ENCODE measurements at regions not wholly inside any gene's neighbourhood (a gene's known extent, or its start where the extent isn't known, plus 50 kb on each side); places are given as distances from the start of the nearest gene placed in this dataset.

DNA sequence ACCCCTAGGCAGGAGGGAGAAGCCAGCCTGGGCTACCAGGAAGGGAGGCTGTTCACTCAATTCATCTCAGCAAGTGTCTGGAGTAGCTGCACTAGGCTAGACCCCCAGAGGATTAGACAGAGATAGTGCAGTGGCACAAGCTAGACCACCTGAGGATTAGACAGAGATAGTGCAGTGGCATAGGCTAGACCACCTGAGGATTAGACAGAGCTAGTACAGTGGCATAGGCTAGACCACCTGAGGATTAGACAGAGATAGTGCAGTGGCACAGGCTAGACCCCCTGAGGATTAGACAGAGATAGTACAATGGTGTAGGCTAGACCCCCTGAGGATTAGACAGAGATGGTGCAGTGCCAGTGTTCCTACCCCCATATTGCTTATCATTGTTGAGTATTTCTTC is 74.1 kb upstream of the SDK2 start:
- peak overlapping the region in 1 of 10 donors; percentile 36 for H3K4me3 Mint-ChIP-seq
- peaks cover 16 to 32% of the 10 kb centered on the region in 2 donors for H3K4me1 ChIP-seq (ENCODE audit: control insufficient read depth in 2 of 2, insufficient read depth in 2 of 2, low read length in 2 of 2)
- peak overlapping the region in 5 of 9 donors; percentile 22 to 78 (median 61) for H3K27ac Mint-ChIP-seq
- CTCF ChIA-PET, result interaction anchor here (1.2 to 3.2 kb wide), 5 partner anchors 9 to 289 kb away, joined by 3 to 11 read pairs (median 4); no protein-coding TSS in a partner anchor
- intact Hi-C loops (cut with micrococcal nuclease), result no loop called here
- no peak for ATAC-seq
- peaks cover 18 to 54% (median 44%) of the 10 kb centered on the region in 7 donors for H3K4me1 Mint-ChIP-seq
- POLR2A ChIA-PET, result interaction anchor here (1.5 to 7.4 kb wide), 2 partner anchors 10 to 110 kb away, joined by 5 to 80 read pairs; no protein-coding TSS in a partner anchor
- no peak overlapping the region for H3K27ac ChIP-seq (ENCODE audit: low read depth, low read length)
- DNase-seq, result no peak
- no peak overlapping the region for H3K4me3 ChIP-seq (ENCODE audit: low read length)
- no peaks in the 10 kb centered on the region for H3K36me3 ChIP-seq (ENCODE audit: control insufficient read depth in 2 of 3, insufficient read depth in 3 of 3, low read length in 3 of 3)
- no peaks in the 10 kb centered on the region for H3K9me3 ChIP-seq (ENCODE audit: control insufficient read depth in 2 of 3, low read length in 3 of 3)
- no peaks in the 10 kb centered on the region for H3K9me3 Mint-ChIP-seq
- H3K27me3 ChIP-seq (ENCODE audit: control insufficient read depth in 2 of 2, insufficient read depth in 2 of 2, low read length in 2 of 2), result no peaks in the 10 kb centered on the region
- H3K27me3 Mint-ChIP-seq, result peaks cover 0 to 7% (median 0%) of the 10 kb centered on the region in 5 donors
- peaks cover 0 to 3% (median 0%) of the 10 kb centered on the region in 5 donors for H3K36me3 Mint-ChIP-seq

- H3K9me3 Mint-ChIP-seq, result no peaks in the 10 kb centered on the region
- Histone ChIP-seq H3K4me1 (ENCODE audit: control insufficient read depth in 2 of 2, insufficient read depth in 2 of 2, low read length in 2 of 2) (peaks cover 18 to 38% of the 10 kb centered on the region in 2 donors), H3K27ac (ENCODE audit: low read depth, low read length) (no peak overlapping the region), H3K9me3 (ENCODE audit: control insufficient read depth in 2 of 3, low read length in 3 of 3) (no peaks in the 10 kb centered on the region), H3K36me3 (ENCODE audit: control insufficient read depth in 2 of 3, insufficient read depth in 3 of 3, low read length in 3 of 3) (no peaks in the 10 kb centered on the region), H3K27me3 (ENCODE audit: control insufficient read depth in 2 of 2, insufficient read depth in 2 of 2, low read length in 2 of 2) (no peaks in the 10 kb centered on the region), H3K4me3 (ENCODE audit: low read length) (no peak overlapping the region)
- no peak for DNase-seq
- peak overlapping the region in 5 of 10 donors; percentile 5 to 61 (median 36) for H3K4me3 Mint-ChIP-seq
- CTCF ChIA-PET, result interaction anchor here (1.2 to 3.2 kb wide), 3 partner anchors 9 to 289 kb away, joined by 3 to 11 read pairs (median 4); no protein-coding TSS in a partner anchor
- ATAC-seq, result no peak
- H3K36me3 Mint-ChIP-seq, result peaks cover 0 to 3% (median 0%) of the 10 kb centered on the region in 5 donors
- peaks cover 20 to 59% (median 50%) of the 10 kb centered on the region in 7 donors for H3K4me1 Mint-ChIP-seq
- peak overlapping the region in 6 of 9 donors; percentile 29 to 86 (median 64) for H3K27ac Mint-ChIP-seq
- intact Hi-C loops (cut with micrococcal nuclease), result no loop called here
- POLR2A ChIA-PET, result interaction anchor here (0.8 to 7.4 kb wide), 2 partner anchors 52 to 110 kb away, joined by 3 to 80 read pairs; no protein-coding TSS in a partner anchor
- peaks cover 0 to 7% (median 0%) of the 10 kb centered on the region in 5 donors for H3K27me3 Mint-ChIP-seq
Measured at GRCh38 chr17:73718912-73719311, 74.7 kb upstream of the SDK2 start.

DNA sequence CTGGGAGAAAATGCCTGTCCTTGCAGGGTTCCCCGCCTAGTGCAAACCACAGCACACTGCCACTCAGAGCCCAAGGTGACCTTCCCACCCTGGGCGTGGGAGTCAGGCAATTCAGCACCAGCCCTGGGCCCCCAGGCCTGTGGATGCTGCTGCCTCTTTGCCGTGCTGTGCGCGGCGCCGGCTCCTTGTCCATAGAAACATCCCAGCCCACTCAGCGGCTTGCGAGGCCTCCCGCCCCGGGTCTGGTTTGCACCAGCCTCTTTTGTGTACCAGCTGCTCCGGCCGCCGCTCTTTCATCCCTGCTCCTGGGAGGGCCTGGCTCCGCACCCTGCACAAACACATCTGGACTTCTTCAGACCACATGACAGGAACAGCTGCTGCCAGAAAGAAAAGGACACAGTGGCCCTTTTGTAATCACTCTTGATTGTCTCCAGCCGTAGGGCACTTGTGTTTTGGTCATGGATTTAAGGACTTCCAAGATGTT is 75.4 kb upstream of the SDK2 start:
- Histone ChIP-seq H3K4me1 (ENCODE audit: control insufficient read depth in 2 of 2, insufficient read depth in 2 of 2, low read length in 2 of 2) (peaks cover 18 to 45% of the 10 kb centered on the region in 2 donors), H3K27ac (ENCODE audit: low read depth, low read length) (no peak overlapping the region), H3K36me3 (ENCODE audit: control insufficient read depth in 2 of 3, insufficient read depth in 3 of 3, low read length in 3 of 3) (no peaks in the 10 kb centered on the region), H3K27me3 (ENCODE audit: control insufficient read depth in 2 of 2, insufficient read depth in 2 of 2, low read length in 2 of 2) (no peaks in the 10 kb centered on the region), H3K4me3 (ENCODE audit: low read length) (no peak overlapping the region), H3K9me3 (ENCODE audit: control insufficient read depth in 2 of 3, low read length in 3 of 3) (no peaks in the 10 kb centered on the region)
- CTCF ChIA-PET, result interaction anchor here (1.1 to 3.2 kb wide), 5 partner anchors 8 to 122 kb away, joined by 4 to 16 read pairs (median 7); no protein-coding TSS in a partner anchor
- H3K27me3 Mint-ChIP-seq, result peaks cover 0 to 7% (median 0%) of the 10 kb centered on the region in 5 donors
- H3K27ac Mint-ChIP-seq, result peak overlapping the region in 7 of 9 donors; percentile 48 to 98 (median 82)
- peaks cover 0 to 3% (median 0%) of the 10 kb centered on the region in 5 donors for H3K36me3 Mint-ChIP-seq
- H3K9me3 Mint-ChIP-seq, result no peaks in the 10 kb centered on the region
- H3K4me3 Mint-ChIP-seq, result peak overlapping the region in 4 of 10 donors; percentile 30 to 69 (median 59)
- intact Hi-C loops (cut with micrococcal nuclease), result loop anchor here in 1 of 2 donors (5.0 kb wide), 6 partner anchors 63 to 992 kb away; partner anchors contain the start of genes COG1 and SDK2
- POLR2A ChIA-PET, result interaction anchor here (0.6 to 7.4 kb wide), 6 partner anchors 52 to 1035 kb away, joined by 3 to 80 read pairs (median 4); no protein-coding TSS in a partner anchor
- H3K4me1 Mint-ChIP-seq, result peaks cover 20 to 66% (median 57%) of the 10 kb centered on the region in 7 donors
- no peak for DNase-seq
- ATAC-seq, result no peak

DNA sequence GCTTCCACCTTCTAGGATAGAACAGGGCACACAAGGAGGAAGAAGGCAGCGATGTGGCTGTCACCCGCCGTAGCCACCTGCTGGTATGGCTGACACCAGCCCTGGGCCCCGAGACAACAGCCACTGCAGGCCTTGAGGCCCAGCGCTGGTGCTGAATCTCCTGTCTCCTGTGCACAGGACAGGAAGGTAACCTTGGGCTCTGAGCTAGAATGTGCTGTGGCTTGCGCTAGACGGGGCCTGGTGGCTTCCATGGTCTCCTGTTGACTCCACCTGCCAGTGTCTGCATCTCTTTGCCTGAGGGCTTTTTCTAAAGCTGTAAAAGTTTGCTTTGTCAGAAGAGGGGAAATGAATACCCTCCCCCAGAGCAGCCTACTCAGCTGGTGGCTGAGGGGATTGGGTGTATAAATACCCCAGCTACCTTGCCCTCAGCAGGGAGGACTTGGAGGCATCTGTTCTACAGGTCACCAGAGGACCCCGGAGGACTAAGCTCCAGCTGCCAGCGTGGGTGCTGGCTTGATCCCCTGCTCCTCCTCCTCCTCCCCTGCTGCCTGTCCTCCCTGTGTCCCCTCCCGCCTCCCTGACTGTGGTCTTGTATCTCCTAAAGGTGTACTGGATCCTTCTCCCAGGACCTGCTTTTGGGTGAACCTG is 76.1 kb upstream of the SDK2 start:
- Mint-ChIP-seq H3K36me3 (peaks cover 0 to 3% (median 0%) of the 10 kb centered on the region in 5 donors), H3K27me3 (peaks cover 0 to 6% (median 0%) of the 10 kb centered on the region in 5 donors), H3K4me3 (peak overlapping the region in 5 of 10 donors; percentile 56 to 82 (median 66)), H3K9me3 (no peaks in the 10 kb centered on the region), H3K27ac (peak overlapping the region in 8 of 9 donors; percentile 48 to 98 (median 83)), H3K4me1 (peaks cover 20 to 72% (median 57%) of the 10 kb centered on the region in 7 donors)
- Histone ChIP-seq H3K9me3 (ENCODE audit: control insufficient read depth in 2 of 3, low read length in 3 of 3) (no peaks in the 10 kb centered on the region), H3K27me3 (ENCODE audit: control insufficient read depth in 2 of 2, insufficient read depth in 2 of 2, low read length in 2 of 2) (no peaks in the 10 kb centered on the region), H3K4me1 (ENCODE audit: control insufficient read depth in 2 of 2, insufficient read depth in 2 of 2, low read length in 2 of 2) (peaks cover 18 to 47% of the 10 kb centered on the region in 2 donors), H3K27ac (ENCODE audit: low read depth, low read length) (no peak overlapping the region), H3K36me3 (ENCODE audit: control insufficient read depth in 2 of 3, insufficient read depth in 3 of 3, low read length in 3 of 3) (no peaks in the 10 kb centered on the region), H3K4me3 (ENCODE audit: low read length) (no peak overlapping the region)
- ChIA-PET POLR2A (interaction anchor here (0.6 to 7.4 kb wide), 7 partner anchors 19 to 1034 kb away, joined by 3 to 80 read pairs (median 4); partner anchors contain the start of gene SDK2), CTCF (interaction anchor here (0.7 to 3.2 kb wide), 8 partner anchors 9 to 125 kb away, joined by 3 to 16 read pairs (median 5); partner anchors contain the start of gene SDK2)
- DNase-seq (peak in 8 of 9 donors; percentile 15 to 74 (median 26)), ATAC-seq (peak; percentile 75)
- intact Hi-C loops (cut with micrococcal nuclease), result loop anchor here in 1 of 2 donors (5.0 kb wide), 6 partner anchors 62 to 993 kb away; partner anchors contain the start of genes COG1 and SDK2

- ATAC-seq, result peak; percentile 93
- Histone ChIP-seq H3K4me3 (ENCODE audit: low read length) (peak overlapping the region; percentile 38), H3K27ac (ENCODE audit: low read depth, low read length) (peak overlapping the region; percentile 62), H3K36me3 (ENCODE audit: control insufficient read depth in 2 of 3, insufficient read depth in 3 of 3, low read length in 3 of 3) (no peaks in the 10 kb centered on the region), H3K4me1 (ENCODE audit: control insufficient read depth in 2 of 2, insufficient read depth in 2 of 2, low read length in 2 of 2) (peaks cover 18 to 47% of the 10 kb centered on the region in 2 donors), H3K27me3 (ENCODE audit: control insufficient read depth in 2 of 2, insufficient read depth in 2 of 2, low read length in 2 of 2) (no peaks in the 10 kb centered on the region), H3K9me3 (ENCODE audit: control insufficient read depth in 2 of 3, low read length in 3 of 3) (no peaks in the 10 kb centered on the region)
- Mint-ChIP-seq H3K4me1 (peaks cover 20 to 69% (median 57%) of the 10 kb centered on the region in 7 donors), H3K36me3 (peaks cover 0 to 3% (median 0%) of the 10 kb centered on the region in 5 donors), H3K4me3 (peak overlapping the region; percentile 57 to 89 (median 84)), H3K27me3 (peaks cover 0 to 4% (median 0%) of the 10 kb centered on the region in 5 donors), H3K9me3 (no peaks in the 10 kb centered on the region), H3K27ac (peak overlapping the region; percentile 82 to 100 (median 97))
- DNase-seq, result peak in 7 of 9 donors; percentile 66 to 88 (median 83)
- intact Hi-C loops (cut with micrococcal nuclease), result loop anchor here in 1 of 2 donors (1.0 to 5.0 kb wide), 8 partner anchors 12 to 995 kb away; partner anchors contain the start of genes COG1 and SDK2
- POLR2A ChIA-PET, result interaction anchor here (0.6 to 7.4 kb wide), 19 partner anchors 9 to 134 kb away, joined by 3 to 80 read pairs (median 3); no protein-coding TSS in a partner anchor
- CTCF ChIA-PET, result interaction anchor here (0.7 to 2.7 kb wide), 10 partner anchors 11 to 276 kb away, joined by 3 to 16 read pairs (median 3); partner anchors contain the start of gene SDK2
Measured at GRCh38 chr17:73722165-73722564, 77.9 kb upstream of the SDK2 start.

GRCh38 chr17:73723317-73723716 is 79.1 kb upstream of the SDK2 start:
- CTCF ChIA-PET, result interaction anchor here (1.0 to 1.1 kb wide), 2 partner anchors 76 to 77 kb away, joined by 3 read pairs; no protein-coding TSS in a partner anchor
- POLR2A ChIA-PET, result interaction anchor here (1.4 to 7.4 kb wide), 6 partner anchors 9 to 105 kb away, joined by 3 to 80 read pairs (median 7); no protein-coding TSS in a partner anchor
- Histone ChIP-seq H3K9me3 (ENCODE audit: control insufficient read depth in 2 of 3, low read length in 3 of 3) (no peaks in the 10 kb centered on the region), H3K27me3 (ENCODE audit: control insufficient read depth in 2 of 2, insufficient read depth in 2 of 2, low read length in 2 of 2) (no peaks in the 10 kb centered on the region), H3K27ac (ENCODE audit: low read depth, low read length) (no peak overlapping the region), H3K4me1 (ENCODE audit: control insufficient read depth in 2 of 2, insufficient read depth in 2 of 2, low read length in 2 of 2) (peaks cover 18 to 47% of the 10 kb centered on the region in 2 donors), H3K4me3 (ENCODE audit: low read length) (no peak overlapping the region), H3K36me3 (ENCODE audit: control insufficient read depth in 2 of 3, insufficient read depth in 3 of 3, low read length in 3 of 3) (no peaks in the 10 kb centered on the region)
- peak overlapping the region in 9 of 10 donors; percentile 7 to 89 (median 83) for H3K4me3 Mint-ChIP-seq
- intact Hi-C loops (cut with micrococcal nuclease), result loop anchor here in 1 of 2 donors (2.0 to 5.0 kb wide), 7 partner anchors 59 to 996 kb away; partner anchors contain the start of genes COG1 and SDK2
- H3K27me3 Mint-ChIP-seq, result peaks cover 0 to 4% (median 0%) of the 10 kb centered on the region in 5 donors
- ATAC-seq (no peak), DNase-seq (no peak)
- peak overlapping the region in 8 of 9 donors; percentile 92 to 100 (median 98) for H3K27ac Mint-ChIP-seq
- H3K36me3 Mint-ChIP-seq, result peaks cover 0 to 3% (median 0%) of the 10 kb centered on the region in 5 donors
- H3K9me3 Mint-ChIP-seq, result no peaks in the 10 kb centered on the region
- peaks cover 20 to 63% (median 54%) of the 10 kb centered on the region in 7 donors for H3K4me1 Mint-ChIP-seq
